Naive thymus-derived CD4-positive, alpha-beta T cell (primary cell): ENCODE measurements at regions not wholly inside any gene's neighbourhood (a gene's known extent, or its start where the extent isn't known, plus 50 kb on each side); places are given as distances from the start of the nearest gene placed in this dataset.
A peak's percentile ranks its signal among the peaks of the same experiment; 100 is the strongest.

ENCODE experiments used
- ATAC-seq: fragments of 150-1000 bp; cut with Tn5 transposase; 2 replicates; pipeline ENCODE4 v1.10.0; 2021; ENCODE audit warnings: mild to moderate bottlenecking, moderate library complexity
- CTCF ChIA-PET: fragments of 350-600 bp; sonication (Branson Sonifier 250); formaldehyde crosslinking; loops from one replicate; lab custom pipeline; 2021; ENCODE audit warnings: antibody characterized with exemption; lab: Charles Lee
- POLR2A ChIA-PET: fragments of 350-600 bp; sonication (Branson Sonifier 250); formaldehyde crosslinking; loops from one replicate; lab custom pipeline; 2021; ENCODE audit warnings: antibody characterized with exemption, inconsistent platforms; lab: Charles Lee
- DNase-seq, 9 donors: peaks; one replicate each; pipeline versions ENCODE4 v3.0.0 to v3.0.0-alpha.2; 2020 to 2022; ENCODE audit warnings: mixed read lengths in 1 of 9
- H3K27ac ChIP-seq: one replicate; pipeline ENCODE4 v1.7.0; 2013; ENCODE audit warnings: mild to moderate bottlenecking, low read depth, low read length, moderate library complexity
- H3K27me3 ChIP-seq, 2 donors: one replicate each; pipeline ENCODE4 v1.7.0; 2013; ENCODE audit warnings: low read length in 2 of 2, mild to moderate bottlenecking in 2 of 2, moderate library complexity in 2 of 2; ENCODE audit not compliant: control insufficient read depth in 2 of 2, insufficient read depth in 2 of 2
- H3K36me3 ChIP-seq, 3 experiments: 1 replicate in 2 of 3; 2 replicates in 1 of 3; pipeline ENCODE4 v1.7.0; 2013; ENCODE audit warnings: low read length in 3 of 3, mild to moderate bottlenecking in 3 of 3, moderate library complexity in 1 of 3; ENCODE audit not compliant: insufficient read depth in 3 of 3, control insufficient read depth in 2 of 3
- H3K4me1 ChIP-seq, 2 donors: one replicate each; pipeline ENCODE4 v1.7.0; 2013; ENCODE audit warnings: low read length in 2 of 2, mild to moderate bottlenecking in 2 of 2, moderate library complexity in 1 of 2; ENCODE audit not compliant: control insufficient read depth in 2 of 2, insufficient read depth in 2 of 2
- H3K4me3 ChIP-seq: 2 replicates; pipeline ENCODE4 v1.7.0; 2013; ENCODE audit warnings: mild to moderate bottlenecking, low read length
- H3K9me3 ChIP-seq, 3 experiments: 1 replicate in 2 of 3; 2 replicates in 1 of 3; pipeline ENCODE4 v1.7.0; 2013; ENCODE audit warnings: low read length in 3 of 3; ENCODE audit not compliant: control insufficient read depth in 2 of 3
- H3K27ac Mint-ChIP-seq, 9 donors: one replicate each; pipeline ENCODE4 v1.8.0; 2020 to 2022; ENCODE audit warnings: mixed read lengths in 9 of 9, mild to moderate bottlenecking in 8 of 9, moderate library complexity in 5 of 9, inconsistent platforms in 2 of 9
- H3K27me3 Mint-ChIP-seq, 5 donors: one replicate each; pipeline ENCODE4 v1.8.0; 2021 to 2022; ENCODE audit warnings: mixed read lengths in 5 of 5, mild to moderate bottlenecking in 1 of 5
- H3K36me3 Mint-ChIP-seq, 5 donors: one replicate each; pipeline ENCODE4 v1.8.0; 2020 to 2022; ENCODE audit warnings: mixed read lengths in 5 of 5, mild to moderate bottlenecking in 3 of 5, inconsistent platforms in 1 of 5
- H3K4me1 Mint-ChIP-seq, 7 donors: one replicate each; pipeline ENCODE4 v1.8.0; 2020 to 2022; ENCODE audit warnings: mixed read lengths in 7 of 7, mild to moderate bottlenecking in 3 of 7, inconsistent platforms in 1 of 7
- H3K4me3 Mint-ChIP-seq, 10 donors: one replicate each; pipeline ENCODE4 v1.8.0; 2020 to 2022; ENCODE audit warnings: mild to moderate bottlenecking in 10 of 10, mixed read lengths in 10 of 10, moderate library complexity in 6 of 10, inconsistent platforms in 2 of 10
- H3K9me3 Mint-ChIP-seq, 11 donors: one replicate each; pipeline ENCODE4 v1.8.0; 2020 to 2022; ENCODE audit warnings: mixed read lengths in 11 of 11, mild to moderate bottlenecking in 4 of 11, inconsistent platforms in 1 of 11, moderate library complexity in 1 of 11
- intact Hi-C, 2 donors: fragments of 100-400 bp; cut with micrococcal nuclease; formaldehyde crosslinking; loops; one replicate each; pipeline ENCODE4 v1.15.1; 2023

GRCh38 chr12:3988519-3989217 lies 115.5 kb upstream of the PARP11 start:
- peak; percentile 87 for ATAC-seq
- intact Hi-C loops, result loop anchor here (1.0 to 5.0 kb wide), 7 partner anchors 14 to 236 kb away; partner anchors contain the start of gene CRACR2A (in 1 of the 2)
- Mint-ChIP-seq H3K27me3 (peaks cover 0 to 14% (median 0%) of the 10 kb centered on the region in 5 donors), H3K4me1 (peaks cover 12 to 52% (median 37%) of the 10 kb centered on the region in 7 donors), H3K4me3 (peak overlapping the region; percentile 62 to 75 (median 70)), H3K9me3 (no peaks in the 10 kb centered on the region), H3K27ac (peak overlapping the region; percentile 81 to 95 (median 91)), H3K36me3 (no peaks in the 10 kb centered on the region)
- Histone ChIP-seq H3K27me3 (no peaks in the 10 kb centered on the region), H3K36me3 (no peaks in the 10 kb centered on the region), H3K4me3 (peak overlapping the region; percentile 20), H3K4me1 (peaks cover 9 to 21% of the 10 kb centered on the region in 2 donors), H3K9me3 (no peaks in the 10 kb centered on the region), H3K27ac (peak overlapping the region; percentile 61)
- ChIA-PET CTCF (interaction anchor here (0.7 to 10.1 kb wide), 16 partner anchors 10 to 333 kb away, joined by 3 to 127 read pairs (median 6); no protein-coding TSS in a partner anchor), POLR2A (interaction anchor here (0.6 to 3.3 kb wide), 23 partner anchors 9 to 288 kb away, joined by 3 to 40 read pairs (median 4); partner anchors contain the start of gene PARP11)
- DNase-seq, result peak in 7 of 9 donors; percentile 33 to 71 (median 62)

- Histone ChIP-seq H3K27me3 (no peaks in the 10 kb centered on the region), H3K36me3 (no peaks in the 10 kb centered on the region), H3K9me3 (no peaks in the 10 kb centered on the region), H3K4me3 (no peak overlapping the region), H3K27ac (no peak overlapping the region), H3K4me1 (peaks cover 9 to 21% of the 10 kb centered on the region in 2 donors)
- CTCF ChIA-PET, result interaction anchor here (1.0 to 10.1 kb wide), 9 partner anchors 9 to 290 kb away, joined by 4 to 127 read pairs (median 8); no protein-coding TSS in a partner anchor
- H3K9me3 Mint-ChIP-seq, result peaks cover 0 to 3% (median 0%) of the 10 kb centered on the region in 11 donors
- intact Hi-C loops, result loop anchor here in 1 of 2 donors (5.0 kb wide), 1 partner anchor 235 kb away; the partner anchor contains the start of gene CRACR2A
- peaks cover 0 to 2% (median 0%) of the 10 kb centered on the region in 5 donors for H3K36me3 Mint-ChIP-seq
- POLR2A ChIA-PET, result interaction anchor here (0.6 to 3.3 kb wide), 17 partner anchors 8 to 284 kb away, joined by 3 to 40 read pairs (median 8); no protein-coding TSS in a partner anchor
- peaks cover 12 to 52% (median 37%) of the 10 kb centered on the region in 7 donors for H3K4me1 Mint-ChIP-seq
- DNase-seq (no peak), ATAC-seq (no peak)
- H3K4me3 Mint-ChIP-seq, result peak overlapping the region in 2 of 10 donors; percentile 60 to 68
- H3K27ac Mint-ChIP-seq, result peak overlapping the region in 8 of 9 donors; percentile 49 to 95 (median 75)
- H3K27me3 Mint-ChIP-seq, result peaks cover 0 to 10% (median 0%) of the 10 kb centered on the region in 5 donors
These were observed 114.4 kb upstream of the PARP11 start for GRCh38 chr12:3987571-3987970.

DNA sequence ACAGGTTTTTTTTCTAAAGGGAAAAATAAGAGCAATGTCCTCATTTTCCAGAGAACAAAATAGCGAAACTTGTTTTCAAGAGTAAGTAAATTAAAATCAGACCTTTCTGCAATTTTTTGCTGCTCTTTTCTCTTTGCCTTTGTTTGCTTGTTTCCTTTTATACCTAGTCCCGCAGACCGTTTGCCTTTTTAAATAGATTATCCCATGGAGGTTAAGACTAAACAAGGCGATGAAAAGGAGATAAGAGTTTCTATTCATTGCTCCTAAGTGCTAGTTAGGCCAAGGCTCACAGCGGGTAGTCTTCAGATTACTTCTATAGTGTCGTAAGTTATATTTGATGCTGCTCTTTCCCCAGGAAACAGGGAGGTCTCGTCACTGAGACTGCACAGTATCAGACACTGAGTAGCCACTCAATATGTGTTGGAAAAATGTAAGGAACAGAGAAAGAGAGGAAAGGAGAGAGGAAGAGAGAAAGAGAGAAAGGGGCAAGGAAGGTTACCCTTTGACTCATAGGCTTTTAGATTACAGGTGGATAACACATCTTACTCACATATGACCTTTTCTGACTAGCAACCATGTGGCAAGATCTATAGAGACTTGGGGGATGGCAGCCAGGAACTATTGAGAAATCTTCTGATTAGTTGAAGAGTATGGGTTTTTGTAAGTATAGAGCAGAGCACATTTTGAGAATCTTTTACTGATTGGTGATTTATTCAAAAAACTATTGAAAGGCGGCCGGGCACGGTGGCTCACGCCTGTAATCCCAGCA lies 107.5 kb upstream of the PARP11 start:
- peaks cover 0 to 31% of the 10 kb centered on the region in 2 donors for H3K4me1 ChIP-seq
- Mint-ChIP-seq H3K27me3 (no peaks in the 10 kb centered on the region), H3K27ac (peak overlapping the region in 1 of 9 donors; percentile 33), H3K9me3 (peaks cover 0 to 13% (median 0%) of the 10 kb centered on the region in 11 donors), H3K36me3 (peaks cover 0 to 8% (median 0%) of the 10 kb centered on the region in 5 donors), H3K4me3 (no peak overlapping the region), H3K4me1 (peaks cover 19 to 43% (median 37%) of the 10 kb centered on the region in 7 donors)
- no peak overlapping the region for H3K4me3 ChIP-seq
- intact Hi-C loops, result no loop called here
- no peaks in the 10 kb centered on the region for H3K36me3 ChIP-seq
- no peak overlapping the region for H3K27ac ChIP-seq
- no peaks in the 10 kb centered on the region for H3K9me3 ChIP-seq
- POLR2A ChIA-PET, result no interaction called here
- no peak for DNase-seq
- CTCF ChIA-PET, result interaction anchor here (0.9 to 3.6 kb wide), 2 partner anchors 18 to 94 kb away, joined by 5 to 13 read pairs; no protein-coding TSS in a partner anchor
- H3K27me3 ChIP-seq, result no peaks in the 10 kb centered on the region
- ATAC-seq, result no peak

DNA sequence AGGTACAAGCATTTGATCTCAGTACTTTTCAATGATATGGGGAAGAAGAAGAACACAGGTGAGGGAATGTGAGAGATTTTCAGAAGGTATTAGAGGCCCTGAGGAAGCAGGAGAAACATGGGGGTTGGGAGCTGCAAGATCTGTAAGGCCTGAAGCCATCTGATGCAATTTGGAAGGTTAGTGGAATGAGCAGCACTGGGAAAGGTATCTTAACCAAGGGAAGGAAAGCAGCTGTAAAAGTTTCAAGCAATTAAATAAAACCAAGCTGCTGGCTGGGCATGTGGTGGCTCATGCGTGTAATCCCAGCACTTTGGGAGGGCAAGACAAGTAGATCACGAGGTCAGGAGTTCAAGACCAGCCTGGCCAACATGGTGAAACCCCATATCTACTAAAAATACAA lies 104.4 kb upstream of the PARP11 start:
- Histone ChIP-seq H3K4me1 (peaks cover 19 to 60% of the 10 kb centered on the region in 2 donors), H3K9me3 (no peaks in the 10 kb centered on the region), H3K4me3 (no peak overlapping the region), H3K27ac (no peak overlapping the region), H3K27me3 (no peaks in the 10 kb centered on the region), H3K36me3 (no peaks in the 10 kb centered on the region)
- Mint-ChIP-seq H3K4me1 (peaks cover 38 to 73% (median 66%) of the 10 kb centered on the region in 7 donors), H3K9me3 (peaks cover 0 to 10% (median 0%) of the 10 kb centered on the region in 11 donors), H3K27ac (peak overlapping the region in 8 of 9 donors; percentile 69 to 97 (median 90)), H3K36me3 (peaks cover 0 to 7% (median 0%) of the 10 kb centered on the region in 5 donors), H3K4me3 (peak overlapping the region in 5 of 10 donors; percentile 1 to 84 (median 35)), H3K27me3 (no peaks in the 10 kb centered on the region)
- ChIA-PET POLR2A (interaction anchor here (0.7 to 1.6 kb wide), 4 partner anchors 11 to 93 kb away, joined by 3 to 6 read pairs (median 4); no protein-coding TSS in a partner anchor), CTCF (interaction anchor here (1.1 to 3.6 kb wide), 3 partner anchors 10 to 92 kb away, joined by 4 to 13 read pairs (median 8); no protein-coding TSS in a partner anchor)
- intact Hi-C loops, result no loop called here
- ATAC-seq, result no peak
- DNase-seq, result no peak

DNA sequence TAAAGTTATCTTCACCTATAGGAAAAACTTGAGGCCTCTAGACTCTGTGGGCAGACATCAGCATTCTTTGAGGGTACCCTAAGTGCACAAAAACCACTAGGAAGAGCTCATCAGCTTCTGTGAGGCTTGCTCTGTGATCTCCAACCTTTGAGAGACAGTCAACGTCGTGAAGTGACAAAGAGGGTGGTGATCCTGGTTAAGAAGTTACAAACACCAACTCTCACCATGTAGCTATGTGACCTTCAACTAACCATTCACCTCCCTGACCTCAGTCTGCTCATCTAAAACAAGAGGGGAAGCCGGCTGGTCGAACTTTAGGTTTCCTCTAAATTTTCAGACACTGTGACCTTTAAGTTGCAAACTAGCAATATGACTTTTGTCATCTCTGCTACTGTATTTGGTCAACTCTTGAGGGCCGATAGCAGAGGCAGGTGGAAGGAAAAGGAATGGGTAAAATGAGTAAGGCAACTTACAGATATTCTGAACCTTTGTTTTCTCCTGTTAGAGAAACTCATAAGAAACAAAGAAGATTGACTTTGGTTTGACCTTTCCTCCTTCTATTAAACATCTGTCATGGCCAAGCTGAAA lies 103.2 kb upstream of the PARP11 start:
- ATAC-seq, result no peak
- ChIA-PET POLR2A (interaction anchor here (0.6 to 6.2 kb wide), 8 partner anchors 11 to 299 kb away, joined by 3 to 47 read pairs (median 4); no protein-coding TSS in a partner anchor), CTCF (interaction anchor here (0.6 to 4.2 kb wide), 10 partner anchors 9 to 92 kb away, joined by 4 to 38 read pairs (median 5); no protein-coding TSS in a partner anchor)
- H3K4me3 ChIP-seq, result no peak overlapping the region
- Mint-ChIP-seq H3K9me3 (peaks cover 0 to 7% (median 0%) of the 10 kb centered on the region in 11 donors), H3K4me3 (peak overlapping the region in 9 of 10 donors; percentile 4 to 84 (median 35)), H3K36me3 (peaks cover 0 to 9% (median 0%) of the 10 kb centered on the region in 5 donors), H3K27ac (peak overlapping the region; percentile 50 to 97 (median 89)), H3K4me1 (peaks cover 44 to 85% (median 78%) of the 10 kb centered on the region in 7 donors), H3K27me3 (no peaks in the 10 kb centered on the region)
- no peak for DNase-seq
- peaks cover 26 to 67% of the 10 kb centered on the region in 2 donors for H3K4me1 ChIP-seq
- peak overlapping the region; percentile 36 for H3K27ac ChIP-seq
- H3K36me3 ChIP-seq, result no peaks in the 10 kb centered on the region
- H3K27me3 ChIP-seq, result no peaks in the 10 kb centered on the region
- no peaks in the 10 kb centered on the region for H3K9me3 ChIP-seq
- intact Hi-C loops, result no loop called here
